ENCODE measurements at regions not wholly inside any gene's neighbourhood (a gene's known extent, or its start where the extent isn't known, plus 50 kb on each side); places are given as distances from the start of the nearest gene placed in this dataset.
"Not testable (repeated sequence)": the region's sequence is repeated elsewhere in the genome, so short reads cannot be mapped to it uniquely, and the experiment has no call there.

DNA sequence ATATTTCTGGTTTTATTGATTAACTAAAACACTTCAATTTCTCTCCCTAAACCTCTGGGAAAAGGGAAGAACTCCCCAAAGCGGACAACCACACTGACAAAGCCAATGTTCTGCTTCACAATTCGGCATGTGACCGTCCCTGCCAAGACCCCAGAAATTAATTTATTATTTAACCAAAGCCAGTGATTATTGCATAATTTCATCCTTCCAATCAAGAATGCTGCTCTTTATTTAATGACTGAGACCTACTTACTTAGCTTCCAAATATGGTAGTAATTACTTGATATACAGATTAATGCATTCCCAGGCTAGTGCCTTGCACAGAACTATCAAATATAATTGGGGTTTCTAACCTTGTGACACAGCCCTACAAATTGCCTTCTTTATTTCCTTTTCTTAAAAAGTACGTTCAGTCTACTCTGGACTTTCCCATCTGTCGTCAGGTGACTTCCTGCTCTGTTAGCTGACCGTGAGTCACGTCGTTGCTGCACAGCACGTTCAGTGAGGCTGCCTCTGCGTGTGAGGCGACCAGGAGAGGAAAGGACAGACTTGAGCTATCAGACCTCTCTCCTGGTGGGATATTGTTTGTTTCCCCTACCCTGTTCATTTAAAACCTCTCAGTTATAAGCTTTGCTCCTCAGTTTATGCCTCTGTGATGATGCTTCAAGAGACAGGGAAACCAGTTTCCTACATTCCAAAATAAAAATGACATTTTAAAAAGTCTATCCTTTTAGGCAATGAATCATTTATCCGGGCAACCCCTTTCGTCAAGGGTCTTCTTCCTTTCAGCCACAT is 55.7 kb upstream of the TNFAIP3 start:
- no peaks in the 10 kb centered on the region for H3K79me2 ChIP-seq (ENCODE audit: control insufficient read depth, insufficient read depth, low read length, unreplicated experiment)
- peak overlapping the region; percentile 82 for H3K27ac ChIP-seq (ENCODE audit: low read depth, low read length)
- H3K4me1 ChIP-seq (ENCODE audit: control insufficient read depth, insufficient read depth, low read length, unreplicated experiment): peaks cover 51% of the 10 kb centered on the region
- peak overlapping the region; percentile 16 for H2AFZ ChIP-seq (ENCODE audit: low read length, unreplicated experiment)
- H3K4me3 ChIP-seq (ENCODE audit: low read depth, low read length): peak overlapping the region; percentile 2; the same call in 1 of the 2 replicates
- H3K27me3 ChIP-seq (ENCODE audit: insufficient read depth, low read length): no peaks in the 10 kb centered on the region
- no peaks in the 10 kb centered on the region for H3K36me3 ChIP-seq (ENCODE audit: insufficient read depth, low read length)

DNA sequence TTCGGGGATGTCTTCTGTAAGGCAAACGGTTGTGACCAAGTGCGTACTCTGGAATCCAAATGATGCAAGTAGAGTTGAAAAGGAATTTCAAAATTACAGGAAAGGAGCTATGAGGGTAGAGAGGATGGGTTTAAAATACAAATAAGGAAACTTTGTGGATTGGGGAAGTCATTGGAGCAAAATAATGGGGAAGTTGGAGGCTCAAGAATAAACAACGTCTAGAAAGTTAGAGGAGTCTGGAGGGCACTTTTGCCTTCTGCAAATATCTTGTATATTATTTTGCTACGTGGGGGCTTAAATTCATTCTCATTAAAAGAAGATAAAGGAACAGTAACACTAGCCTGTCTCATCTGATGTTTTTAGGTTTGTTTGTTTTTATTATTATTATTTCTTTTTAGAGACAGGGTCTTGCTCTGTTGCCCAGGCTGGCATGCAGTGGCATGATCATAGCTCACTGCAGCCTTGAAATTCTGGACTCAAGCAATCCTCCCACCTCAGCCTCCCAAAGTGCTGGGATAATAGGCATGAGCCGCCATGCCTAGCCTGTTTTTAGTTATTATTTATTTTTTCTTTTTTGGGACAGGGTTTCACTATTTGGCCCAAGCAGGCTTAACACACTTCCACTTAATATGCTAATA is 55.0 kb upstream of the TNFAIP3 start:
- Histone ChIP-seq H3K27me3 (ENCODE audit: insufficient read depth, low read length) (no peaks in the 10 kb centered on the region), H3K4me1 (ENCODE audit: control insufficient read depth, insufficient read depth, low read length, unreplicated experiment) (peaks cover 51% of the 10 kb centered on the region), H3K79me2 (ENCODE audit: control insufficient read depth, insufficient read depth, low read length, unreplicated experiment) (no peaks in the 10 kb centered on the region), H3K27ac (ENCODE audit: low read depth, low read length) (peak overlapping the region; percentile 82), H3K4me3 (ENCODE audit: low read depth, low read length) (no peak overlapping the region), H3K36me3 (ENCODE audit: insufficient read depth, low read length) (no peaks in the 10 kb centered on the region), H2AFZ (ENCODE audit: low read length, unreplicated experiment) (no peak overlapping the region)

- peak overlapping the region; percentile 82; the same call in 1 of the 2 replicates for H3K27ac ChIP-seq (ENCODE audit: low read depth, low read length)
- H3K79me2 ChIP-seq (ENCODE audit: control insufficient read depth, insufficient read depth, low read length, unreplicated experiment): no peaks in the 10 kb centered on the region
- peaks cover 39% of the 10 kb centered on the region for H3K4me1 ChIP-seq (ENCODE audit: control insufficient read depth, insufficient read depth, low read length, unreplicated experiment)
- no peaks in the 10 kb centered on the region for H3K36me3 ChIP-seq (ENCODE audit: insufficient read depth, low read length)
- no peaks in the 10 kb centered on the region for H3K27me3 ChIP-seq (ENCODE audit: insufficient read depth, low read length)
- no peak overlapping the region for H3K4me3 ChIP-seq (ENCODE audit: low read depth, low read length)
- no peak overlapping the region for H2AFZ ChIP-seq (ENCODE audit: low read length, unreplicated experiment)
These were observed 53.6 kb upstream of the TNFAIP3 start for GRCh38 chr6:137813308-137813970.

GRCh38 chr6:137814030-137814429 is 53.0 kb upstream of the TNFAIP3 start:
- H3K4me1 ChIP-seq (ENCODE audit: control insufficient read depth, insufficient read depth, low read length, unreplicated experiment): peaks cover 33% of the 10 kb centered on the region
- not testable (repeated sequence) for H3K27ac ChIP-seq (ENCODE audit: low read depth, low read length); H3K79me2 ChIP-seq (ENCODE audit: control insufficient read depth, insufficient read depth, low read length, unreplicated experiment); H2AFZ ChIP-seq (ENCODE audit: low read length, unreplicated experiment); H3K27me3 ChIP-seq (ENCODE audit: insufficient read depth, low read length); H3K36me3 ChIP-seq (ENCODE audit: insufficient read depth, low read length); H3K4me3 ChIP-seq (ENCODE audit: low read depth, low read length)

DNA sequence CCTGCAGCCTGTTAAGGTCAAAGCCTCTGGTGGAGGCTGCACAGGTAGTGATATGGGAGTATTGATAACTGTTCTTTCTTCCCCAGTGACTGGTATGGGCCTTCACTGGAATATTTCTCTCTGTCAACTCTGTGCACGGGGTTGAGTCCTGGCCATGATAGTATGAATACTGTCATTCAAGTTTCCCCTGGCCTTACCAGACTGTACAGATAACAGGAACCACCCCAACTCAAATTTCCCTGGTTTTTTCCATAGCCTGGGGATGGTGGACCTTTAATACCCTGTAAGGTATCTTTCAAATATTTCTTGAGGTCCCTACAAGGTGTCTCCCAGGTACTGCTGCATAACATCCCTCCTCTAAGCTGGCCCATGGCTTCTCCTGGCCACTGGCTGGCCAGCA is 51.4 kb upstream of the TNFAIP3 start:
- Histone ChIP-seq H3K27me3 (ENCODE audit: insufficient read depth, low read length) (no peaks in the 10 kb centered on the region), H3K36me3 (ENCODE audit: insufficient read depth, low read length) (no peaks in the 10 kb centered on the region), H2AFZ (ENCODE audit: low read length, unreplicated experiment) (no peak overlapping the region), H3K79me2 (ENCODE audit: control insufficient read depth, insufficient read depth, low read length, unreplicated experiment) (no peaks in the 10 kb centered on the region), H3K4me1 (ENCODE audit: control insufficient read depth, insufficient read depth, low read length, unreplicated experiment) (peaks cover 38% of the 10 kb centered on the region), H3K4me3 (ENCODE audit: low read depth, low read length) (no peak overlapping the region), H3K27ac (ENCODE audit: low read depth, low read length) (no peak overlapping the region)

DNA sequence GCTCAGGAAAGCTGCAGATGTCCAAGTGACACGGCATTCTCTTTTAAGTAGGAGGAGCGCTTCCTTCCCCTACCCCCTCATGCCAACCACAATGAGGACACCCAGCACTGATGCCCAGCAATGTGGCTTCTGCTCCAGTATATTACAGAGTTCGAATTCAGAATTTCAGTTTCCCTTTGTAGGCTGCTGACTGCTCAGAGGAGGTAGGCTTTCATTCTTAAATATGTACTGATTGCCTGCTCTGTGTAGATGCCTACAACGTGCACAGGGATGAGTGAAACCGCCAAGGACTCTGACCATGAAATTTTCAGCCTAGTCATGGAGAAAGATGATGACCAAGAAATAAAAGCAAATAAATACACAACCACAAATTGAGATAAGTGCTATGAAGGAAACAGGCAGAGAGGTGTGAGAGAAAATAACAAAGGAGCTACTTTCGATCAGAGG is 50.9 kb upstream of the TNFAIP3 start:
- Histone ChIP-seq H3K4me3 (ENCODE audit: low read depth, low read length) (no peak overlapping the region), H3K36me3 (ENCODE audit: insufficient read depth, low read length) (no peaks in the 10 kb centered on the region), H3K27me3 (ENCODE audit: insufficient read depth, low read length) (no peaks in the 10 kb centered on the region), H3K27ac (ENCODE audit: low read depth, low read length) (no peak overlapping the region), H3K79me2 (ENCODE audit: control insufficient read depth, insufficient read depth, low read length, unreplicated experiment) (no peaks in the 10 kb centered on the region), H3K4me1 (ENCODE audit: control insufficient read depth, insufficient read depth, low read length, unreplicated experiment) (peaks cover 38% of the 10 kb centered on the region), H2AFZ (ENCODE audit: low read length, unreplicated experiment) (no peak overlapping the region)

DNA sequence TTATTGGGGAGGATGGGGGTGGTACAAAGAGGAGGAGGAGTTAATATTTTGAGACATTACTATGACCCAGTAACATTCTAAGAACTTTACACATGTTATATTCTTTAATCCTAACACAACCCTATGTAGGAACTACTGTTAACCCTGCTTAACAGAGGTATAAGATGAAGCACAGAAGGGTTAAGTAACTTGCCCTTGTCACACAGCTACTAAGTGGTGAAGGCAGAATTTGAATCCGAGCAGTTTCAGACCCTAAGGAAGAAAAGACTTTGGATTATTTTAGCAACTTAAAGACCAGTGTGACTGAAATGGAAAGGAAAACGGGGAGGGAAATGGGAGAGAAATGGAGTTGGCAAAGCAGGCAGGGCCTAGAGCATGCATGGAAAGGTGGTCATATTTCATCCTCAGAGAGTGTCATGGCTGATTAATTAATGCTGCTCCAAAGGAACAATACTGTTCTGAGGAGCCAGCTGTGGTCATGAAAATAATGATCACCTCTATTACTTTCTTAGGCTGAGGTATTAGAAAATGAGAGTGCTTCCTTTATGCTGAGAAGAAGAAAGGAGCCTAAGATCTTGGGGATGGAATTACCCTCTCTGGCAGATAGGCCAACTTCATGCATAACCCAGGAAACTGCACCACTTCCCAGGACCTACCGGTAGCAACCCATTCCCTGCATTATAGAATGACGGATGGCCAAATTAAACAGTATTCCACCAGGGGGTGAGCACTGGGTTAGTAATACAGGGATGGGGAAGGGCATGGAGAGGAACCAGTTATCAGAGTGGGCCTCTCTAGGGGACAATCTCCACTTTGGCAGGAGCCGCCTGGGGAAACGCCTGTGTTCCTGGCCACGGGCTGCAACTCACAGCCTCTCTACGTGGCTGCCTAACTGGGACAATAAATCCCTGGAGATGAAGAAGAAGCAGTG is 50.1 kb upstream of the TNFAIP3 start:
- Histone ChIP-seq H3K27ac (ENCODE audit: low read depth, low read length) (no peak overlapping the region), H3K79me2 (ENCODE audit: control insufficient read depth, insufficient read depth, low read length, unreplicated experiment) (no peaks in the 10 kb centered on the region), H3K27me3 (ENCODE audit: insufficient read depth, low read length) (no peaks in the 10 kb centered on the region), H3K4me1 (ENCODE audit: control insufficient read depth, insufficient read depth, low read length, unreplicated experiment) (peaks cover 39% of the 10 kb centered on the region), H3K36me3 (ENCODE audit: insufficient read depth, low read length) (no peaks in the 10 kb centered on the region), H3K4me3 (ENCODE audit: low read depth, low read length) (no peak overlapping the region), H2AFZ (ENCODE audit: low read length, unreplicated experiment) (no peak overlapping the region)

Data from ACC112 (cell line).